Stimulated activated CD8-positive, alpha-beta memory T cell treated with anti-CD3 and anti-CD28 coated beads, Interleukin-4, amount 100 ng/mL, for 48 hours (primary cell): ENCODE measurements at regions not wholly inside any gene's neighbourhood (a gene's known extent, or its start where the extent isn't known, plus 50 kb on each side); places are given as distances from the start of the nearest gene placed in this dataset.

Source experiments
- DNase-seq: peaks from one replicate; pipeline ENCODE4 v3.0.0-alpha.2; 2020

- no peak for DNase-seq
Observed at GRCh38 chr3:159800434-159801155, 188.0 kb upstream of the IL12A start.

GRCh38 chr3:159802864-159803263 lies 185.8 kb upstream of the IL12A start:
- DNase-seq = no peak

GRCh38 chr3:159803459-159803858 lies 185.2 kb upstream of the IL12A start:
- no peak for DNase-seq

- DNase-seq = peak; percentile 50
Observed at GRCh38 chr3:159804726-159805410, 183.8 kb upstream of the IL12A start.

GRCh38 chr3:159805411-159805772 lies 183.2 kb upstream of the IL12A start:
- DNase-seq = no peak

- DNase-seq = no peak
Observed at GRCh38 chr3:159806412-159806811, 182.2 kb upstream of the IL12A start.

- DNase-seq = no peak
Observed at GRCh38 chr3:159807137-159808040, 181.2 kb upstream of the IL12A start.

GRCh38 chr3:159813822-159814531 lies 174.7 kb upstream of the IL12A start:
- DNase-seq = no peak

- DNase-seq = no peak
Observed at GRCh38 chr3:159816512-159816911, 172.1 kb upstream of the IL12A start.

GRCh38 chr3:159817126-159817525 lies 171.5 kb upstream of the IL12A start:
- DNase-seq = no peak

- DNase-seq = no peak
Observed at GRCh38 chr3:159817571-159817970, 171.1 kb upstream of the IL12A start.

GRCh38 chr3:159818399-159818798 lies 170.2 kb upstream of the IL12A start:
- no peak for DNase-seq

- DNase-seq = no peak
Observed at GRCh38 chr3:159818997-159819500, 169.6 kb upstream of the IL12A start.

GRCh38 chr3:159819676-159820075 lies 169.0 kb upstream of the IL12A start:
- no peak for DNase-seq

- DNase-seq = no peak
Observed at GRCh38 chr3:159821110-159821509, 167.5 kb upstream of the IL12A start.

- no peak for DNase-seq
Observed at GRCh38 chr3:159821736-159822135, 166.9 kb upstream of the IL12A start.

- DNase-seq = no peak
Observed at GRCh38 chr3:159823780-159824179, 164.9 kb upstream of the IL12A start.

- DNase-seq = no peak
Observed at GRCh38 chr3:159824333-159824732, 164.3 kb upstream of the IL12A start.

- DNase-seq = no peak
Observed at GRCh38 chr3:159825216-159825854, 163.3 kb upstream of the IL12A start.

GRCh38 chr3:159828542-159828943 lies 160.1 kb upstream of the IL12A start:
- no peak for DNase-seq

- no peak for DNase-seq
Observed at GRCh38 chr3:159829056-159829455, 159.6 kb upstream of the IL12A start.

GRCh38 chr3:159829539-159830227 lies 159.0 kb upstream of the IL12A start:
- no peak for DNase-seq
